A673 (cell line): ENCODE measurements at regions not wholly inside any gene's neighbourhood (a gene's known extent, or its start where the extent isn't known, plus 50 kb on each side); places are given as distances from the start of the nearest gene placed in this dataset.

ENCODE experiments used
- BruUV-seq: library from RNA; stranded (reverse); fragments of 400-500 nt; replicated peaks from 2 replicates; lab custom pipeline; 2021; lab: Mats Ljungman, UMichigan
- CTCF ChIA-PET: fragments of 300-600 bp; sonication (Branson Sonifier 250); formaldehyde crosslinking; loops from one replicate; lab custom pipeline; 2022; ENCODE audit warnings: antibody characterized with exemption; lab: Charles Lee
- POLR2A ChIA-PET: fragments of 300-600 bp; sonication (Branson Sonifier 250); formaldehyde crosslinking; loops from one replicate; lab custom pipeline; 2022; ENCODE audit warnings: antibody characterized with exemption; ENCODE audit not compliant: low non-redundant PET; lab: Charles Lee
- DNase-seq: peaks from one replicate; pipeline ENCODE4 v3.0.0-alpha.2; 2015; ENCODE audit warnings: low spot score
- H3K27ac ChIP-seq: fragments of 200-600 bp; sonication (generic); 2 replicates; pipeline ENCODE4 v1.5.1; 2016; ENCODE audit warnings: mixed run types, low read depth, mild to moderate bottlenecking, mixed read lengths, antibody characterized with exemption, low read length; ENCODE audit not compliant: poor library complexity, severe bottlenecking
- H3K27me3 ChIP-seq: fragments of 200-600 bp; sonication (generic); replicated peaks from 2 replicates; pipeline ENCODE4 v1.6.1; 2017; ENCODE audit warnings: mixed run types, low read depth, mild to moderate bottlenecking, mixed read lengths, antibody characterized with exemption, low read length; ENCODE audit not compliant: insufficient read depth, poor library complexity
- H3K36me3 ChIP-seq: fragments of 200-600 bp; sonication (generic); 2 replicates; pipeline ENCODE4 v1.6.1; 2016; ENCODE audit warnings: mixed run types, mild to moderate bottlenecking, mixed read lengths, antibody characterized with exemption, low read length; ENCODE audit not compliant: insufficient read depth, poor library complexity, severe bottlenecking
- H3K4me1 ChIP-seq: fragments of 200-600 bp; sonication (generic); 2 replicates; pipeline ENCODE4 v1.6.1; 2017; ENCODE audit warnings: mixed run types, mild to moderate bottlenecking, mixed read lengths, antibody characterized with exemption, low read length; ENCODE audit not compliant: insufficient read depth, poor library complexity, severe bottlenecking
- H3K4me3 ChIP-seq: fragments of 200-600 bp; sonication (generic); 2 replicates; pipeline ENCODE4 v1.5.1; 2016; ENCODE audit warnings: low read depth, mixed run types, mild to moderate bottlenecking, mixed read lengths, low read length; ENCODE audit not compliant: poor library complexity, severe bottlenecking
- H3K9me3 ChIP-seq: fragments of 200-600 bp; sonication (generic); 2 replicates; pipeline ENCODE4 v1.6.1; 2016; ENCODE audit warnings: mixed run types, low read depth, mild to moderate bottlenecking, mixed read lengths, antibody characterized with exemption, low read length; ENCODE audit not compliant: poor library complexity, severe bottlenecking
- EZH2 ChIP-seq: fragments of 200-600 bp; sonication (generic); IDR thresholded peaks from 2 replicates; pipeline ENCODE4 v1.6.1; 2017; ENCODE audit warnings: borderline replicate concordance, low read depth, mild to moderate bottlenecking, mixed read lengths, antibody characterized with exemption, low read length; ENCODE audit not compliant: poor library complexity, severe bottlenecking
- intact Hi-C: fragments of 100-400 bp; cut with micrococcal nuclease; formaldehyde crosslinking; loops from one replicate; pipeline ENCODE4 v1.10.0; 2022; ENCODE audit not compliant: unreplicated experiment
- TF ChIP-seq, protein P1 (sequence below): fragments of 300-800, 200-600 bp; sonication (generic); conservative IDR thresholded peaks from 2 replicates; pipeline ENCODE4 v1.5.1; 2017; ENCODE audit warnings: low read depth, mild to moderate bottlenecking, antibody characterized with exemption, low read length, moderate library complexity, mixed read lengths

DNA sequence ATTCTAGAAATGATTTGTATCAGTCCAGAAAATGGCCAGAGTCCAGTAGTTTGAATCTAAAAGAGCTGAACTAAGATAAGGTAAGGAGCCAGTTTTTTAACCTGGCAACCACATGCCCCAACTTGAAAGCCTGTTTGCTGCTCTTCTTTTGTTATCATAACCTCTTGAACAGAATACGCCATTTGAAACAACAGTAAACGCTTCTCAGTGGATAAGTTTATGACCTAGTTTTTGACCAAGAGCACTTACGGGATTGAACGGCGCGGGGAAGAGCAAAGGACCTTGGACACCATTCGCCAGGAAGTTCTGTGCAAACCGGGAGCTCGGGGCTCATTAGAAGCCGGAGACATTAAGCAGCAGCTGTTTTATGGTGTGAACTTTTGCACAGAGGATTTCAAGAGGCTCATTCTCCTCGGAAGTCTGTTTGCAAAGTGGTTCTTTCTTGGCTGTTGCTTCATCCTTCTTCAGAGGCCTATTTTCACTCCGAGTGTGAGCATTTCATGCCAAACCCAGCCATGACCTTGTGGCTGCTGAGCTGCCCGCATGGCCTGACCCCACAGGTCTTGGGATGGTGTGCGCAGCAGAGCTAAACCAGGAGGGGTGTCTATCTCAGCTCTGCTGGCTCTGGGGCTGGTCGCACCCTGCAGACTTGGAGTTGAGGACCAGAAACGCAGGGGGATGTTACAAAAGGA is 215.1 kb downstream of the SOX4 start:
- no TSS peak for BruUV-seq
- ChIA-PET CTCF (no interaction called here), POLR2A (no interaction called here)
- no peak overlapping the region for H3K4me3 ChIP-seq
- TF ChIP-seq EZH2 = no peak
- TF ChIP-seq, protein P1, sequence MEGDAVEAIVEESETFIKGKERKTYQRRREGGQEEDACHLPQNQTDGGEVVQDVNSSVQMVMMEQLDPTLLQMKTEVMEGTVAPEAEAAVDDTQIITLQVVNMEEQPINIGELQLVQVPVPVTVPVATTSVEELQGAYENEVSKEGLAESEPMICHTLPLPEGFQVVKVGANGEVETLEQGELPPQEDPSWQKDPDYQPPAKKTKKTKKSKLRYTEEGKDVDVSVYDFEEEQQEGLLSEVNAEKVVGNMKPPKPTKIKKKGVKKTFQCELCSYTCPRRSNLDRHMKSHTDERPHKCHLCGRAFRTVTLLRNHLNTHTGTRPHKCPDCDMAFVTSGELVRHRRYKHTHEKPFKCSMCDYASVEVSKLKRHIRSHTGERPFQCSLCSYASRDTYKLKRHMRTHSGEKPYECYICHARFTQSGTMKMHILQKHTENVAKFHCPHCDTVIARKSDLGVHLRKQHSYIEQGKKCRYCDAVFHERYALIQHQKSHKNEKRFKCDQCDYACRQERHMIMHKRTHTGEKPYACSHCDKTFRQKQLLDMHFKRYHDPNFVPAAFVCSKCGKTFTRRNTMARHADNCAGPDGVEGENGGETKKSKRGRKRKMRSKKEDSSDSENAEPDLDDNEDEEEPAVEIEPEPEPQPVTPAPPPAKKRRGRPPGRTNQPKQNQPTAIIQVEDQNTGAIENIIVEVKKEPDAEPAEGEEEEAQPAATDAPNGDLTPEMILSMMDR = no peak
- no peaks in the 10 kb centered on the region for H3K9me3 ChIP-seq
- H3K27ac ChIP-seq = no peak overlapping the region
- H3K36me3 ChIP-seq = no peaks in the 10 kb centered on the region
- intact Hi-C loops = no loop called here
- DNase-seq = no peak
- peaks cover 17% of the 10 kb centered on the region for H3K4me1 ChIP-seq
- H3K27me3 ChIP-seq = no peaks in the 10 kb centered on the region

DNA sequence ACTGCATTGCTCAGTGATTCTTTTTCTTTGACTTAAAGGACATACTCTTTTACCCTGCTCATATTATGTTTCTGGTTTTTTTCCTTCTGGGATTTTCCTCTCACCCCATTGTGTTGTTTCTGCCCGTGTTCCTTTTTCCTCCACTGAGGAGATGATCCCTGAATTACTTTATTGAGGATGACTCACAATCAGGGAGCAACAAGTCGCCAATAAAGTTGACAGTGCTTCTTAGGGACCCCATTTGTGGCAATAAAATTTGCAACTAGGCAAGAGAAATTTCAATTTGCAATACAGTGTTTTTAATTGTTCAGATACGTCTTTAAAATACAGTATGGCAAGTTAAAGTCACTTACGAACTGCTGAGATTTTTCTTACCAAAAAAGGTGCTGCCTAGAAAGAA is 217.9 kb downstream of the SOX4 start:
- H3K27ac ChIP-seq = no peak overlapping the region
- peaks cover 8% of the 10 kb centered on the region for H3K4me1 ChIP-seq
- intact Hi-C loops = no loop called here
- no peaks in the 10 kb centered on the region for H3K27me3 ChIP-seq
- CTCF ChIA-PET = no interaction called here
- no peak overlapping the region for H3K4me3 ChIP-seq
- TF ChIP-seq, protein P1 = no peak
- TF ChIP-seq EZH2 = no peak
- H3K9me3 ChIP-seq = no peaks in the 10 kb centered on the region
- H3K36me3 ChIP-seq = no peaks in the 10 kb centered on the region
- no TSS peak for BruUV-seq
- POLR2A ChIA-PET = no interaction called here
- peak; percentile 27 for DNase-seq

DNA sequence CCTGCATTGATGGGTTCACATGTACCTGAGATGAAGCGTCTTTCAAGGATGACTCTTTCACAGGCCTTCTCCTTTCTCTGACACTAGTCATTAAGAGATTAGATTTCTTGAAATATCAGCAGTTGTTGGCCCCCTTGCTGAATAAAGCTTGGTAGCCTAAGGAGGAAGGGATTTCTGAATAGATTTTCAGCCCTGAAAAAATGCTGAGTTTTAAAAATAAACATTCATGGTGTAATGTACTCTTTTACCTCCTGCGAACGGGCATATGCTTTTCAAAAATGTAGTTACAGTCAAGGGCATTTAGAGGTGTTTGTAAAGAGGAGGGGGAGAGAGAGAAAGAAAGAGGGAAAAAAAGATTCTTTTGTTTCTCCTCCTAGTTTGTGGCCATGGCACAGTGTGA is 222.7 kb downstream of the SOX4 start:
- intact Hi-C loops = no loop called here
- no peak overlapping the region for H3K27ac ChIP-seq
- no TSS peak for BruUV-seq
- H3K9me3 ChIP-seq = no peaks in the 10 kb centered on the region
- H3K4me3 ChIP-seq = no peak overlapping the region
- ChIA-PET CTCF (no interaction called here), POLR2A (no interaction called here)
- no peaks in the 10 kb centered on the region for H3K36me3 ChIP-seq
- DNase-seq = no peak
- no peaks in the 10 kb centered on the region for H3K4me1 ChIP-seq
- TF ChIP-seq, protein P1 = no peak
- no peak for TF ChIP-seq EZH2
- H3K27me3 ChIP-seq = peaks cover 3% of the 10 kb centered on the region
